Endothelial cell of umbilical vein (primary cell): ENCODE measurements at regions not wholly inside any gene's neighbourhood (a gene's known extent, or its start where the extent isn't known, plus 50 kb on each side); places are given as distances from the start of the nearest gene placed in this dataset.

Source experiments
- BruUV-seq: library from RNA; stranded (reverse); fragments of 400-500 nt; replicated peaks from 2 replicates; lab custom pipeline; 2021; lab: Mats Ljungman, UMichigan
- CTCF ChIA-PET: fragments of 300-600, 350-600 bp; sonication (Branson Sonifier 250); formaldehyde crosslinking; loops from one replicate; lab custom pipeline; 2021; ENCODE audit warnings: antibody characterized with exemption, inconsistent platforms; lab: Charles Lee
- POLR2A ChIA-PET: fragments of 300-600, 350-600 bp; sonication (Branson Sonifier 250); formaldehyde crosslinking; loops from one replicate; lab custom pipeline; 2021; ENCODE audit warnings: antibody characterized with exemption, inconsistent platforms; lab: Charles Lee
- DNase-seq: peaks from one replicate; pipeline ENCODE4 v3.0.0-alpha.2; 2011; ENCODE audit warnings: low read depth, low spot score
- FAIRE-seq: peaks from 2 replicates; lab custom pipeline; 2011; peaks lifted over from hg19 to GRCh38; lab: Jason Lieb, UNC
- H2AFZ ChIP-seq: 2 replicates; pipeline ENCODE4 v1.6.0; 2012; ENCODE audit warnings: low read depth, low read length, control low read depth, inconsistent platforms
- H3K27ac ChIP-seq: 2 replicates; pipeline ENCODE4 v1.5.1; 2011; ENCODE audit warnings: low read depth, mild to moderate bottlenecking, control low read depth, low read length, moderate library complexity; ENCODE audit not compliant: insufficient read depth
- H3K27me3 ChIP-seq, 2 experiments: 2 replicates each; pipeline versions ENCODE4 v1.6.0 to v1.6.1; 2011; ENCODE audit warnings: low read length in 2 of 2, mixed read lengths in 1 of 2; ENCODE audit not compliant: control insufficient read depth in 2 of 2, insufficient read depth in 2 of 2
- H3K36me3 ChIP-seq, 2 experiments: 2 replicates in 1 of 2; 3 replicates in 1 of 2; pipeline ENCODE4 v1.5.1; 2011; ENCODE audit warnings: low read length in 2 of 2, mild to moderate bottlenecking in 1 of 2, moderate library complexity in 1 of 2; ENCODE audit not compliant: control insufficient read depth in 2 of 2, insufficient read depth in 2 of 2; ENCODE audit errors: extremely low read depth in 1 of 2
- H3K4me1 ChIP-seq: 3 replicates; pipeline ENCODE4 v1.5.1; 2011; ENCODE audit warnings: mild to moderate bottlenecking, low read length; ENCODE audit not compliant: control insufficient read depth, insufficient read depth; ENCODE audit errors: extremely low read depth
- H3K4me2 ChIP-seq: 2 replicates; pipeline ENCODE4 v1.6.1; 2011; ENCODE audit warnings: low read length, control low read depth, mixed read lengths; ENCODE audit not compliant: insufficient read depth
- H3K4me3 ChIP-seq, 3 experiments: fragments of 200-600 bp in 1 of 3; sonication (generic), shearing (Covaris generic) in 1 of 3; replicated peaks in 1 of 3; 2 replicates each; pipeline ENCODE4 v1.5.1; 2011 to 2016; ENCODE audit warnings: control low read depth in 3 of 3, low read length in 3 of 3, mild to moderate bottlenecking in 2 of 3, inconsistent platforms in 1 of 3, low read depth in 1 of 3, moderate library complexity in 1 of 3; ENCODE audit not compliant: insufficient read depth in 1 of 3
- H3K79me2 ChIP-seq: 2 replicates; pipeline ENCODE4 v1.6.0; 2012; ENCODE audit warnings: low read length, inconsistent platforms; ENCODE audit not compliant: control insufficient read depth, insufficient read depth
- H3K9ac ChIP-seq: replicated peaks from 2 replicates; pipeline ENCODE3; 2011; ENCODE audit warnings: low read length, control low read depth; ENCODE audit not compliant: insufficient read depth; ENCODE audit errors: extremely low read depth
- H3K9me1 ChIP-seq: replicated peaks from 3 replicates; pipeline ENCODE4 v1.6.0; 2011; ENCODE audit warnings: mild to moderate bottlenecking, low read length; ENCODE audit not compliant: control insufficient read depth, insufficient read depth; ENCODE audit errors: extremely low read depth
- H3K9me3 ChIP-seq: replicated peaks from 2 replicates; pipeline ENCODE4 v1.5.1; 2012; ENCODE audit warnings: low read length, inconsistent platforms; ENCODE audit not compliant: control insufficient read depth, insufficient read depth
- H4K20me1 ChIP-seq: replicated peaks from 2 replicates; pipeline ENCODE3; 2011; ENCODE audit warnings: mild to moderate bottlenecking, low read length; ENCODE audit not compliant: control insufficient read depth, insufficient read depth; ENCODE audit errors: extremely low read depth
- CTCF ChIP-seq, 2 donors: IDR thresholded peaks; 1 replicate in 1 of 2; 2 replicates in 1 of 2; pipeline ENCODE4 v1.5.1; 2011; ENCODE audit warnings: low read length in 2 of 2, mild to moderate bottlenecking in 2 of 2, moderate library complexity in 2 of 2, control low read depth in 1 of 2, inconsistent platforms in 1 of 2, low read depth in 1 of 2; ENCODE audit not compliant: insufficient read depth in 1 of 2; ENCODE audit errors: extremely low read depth in 1 of 2
- EZH2 ChIP-seq: IDR thresholded peaks from 2 replicates; pipeline ENCODE4 v1.6.1; 2012; ENCODE audit warnings: borderline replicate concordance, low read depth, mild to moderate bottlenecking, moderate library complexity, low read length, inconsistent platforms; ENCODE audit not compliant: severe bottlenecking
- FOS ChIP-seq: IDR thresholded peaks from 2 replicates; pipeline ENCODE4 v1.6.1; 2011; ENCODE audit warnings: mild to moderate bottlenecking, low read length, moderate library complexity, borderline replicate concordance; ENCODE audit not compliant: insufficient read depth
- GATA2 ChIP-seq: IDR thresholded peaks from 2 replicates; pipeline ENCODE4 v1.7.0; 2011; ENCODE audit warnings: low read depth, mild to moderate bottlenecking, moderate library complexity, mixed read lengths, low read length; ENCODE audit not compliant: insufficient read length, insufficient read depth
- JUN ChIP-seq: IDR thresholded peaks from 2 replicates; pipeline ENCODE4 v1.6.1; 2011; ENCODE audit warnings: borderline replicate concordance, low read depth; ENCODE audit not compliant: insufficient read length, insufficient read depth
- MAX ChIP-seq: IDR thresholded peaks from 2 replicates; pipeline ENCODE4 v1.6.1; 2011; ENCODE audit not compliant: insufficient read depth, insufficient read length
- MYC ChIP-seq: IDR thresholded peaks from one replicate; pipeline ENCODE4 v1.6.1; 2011; ENCODE audit warnings: mild to moderate bottlenecking, low read depth, low read length
- POLR2A ChIP-seq: IDR thresholded peaks from 2 replicates; pipeline ENCODE4 v1.6.1; 2012; ENCODE audit warnings: low read depth, mild to moderate bottlenecking, control low read depth, low read length
- POLR2AphosphoS5 ChIP-seq: IDR thresholded peaks from 2 replicates; pipeline ENCODE4 v1.6.1; 2012; ENCODE audit warnings: low read depth, mild to moderate bottlenecking, control low read depth, low read length, moderate library complexity; ENCODE audit not compliant: insufficient read depth
- dilution Hi-C: fragments of 300-500 bp; cut with MboI; formaldehyde crosslinking; loops from one replicate; pipeline ENCODE4 v1.15.0; 2019; ENCODE audit warnings: low sequenced_read_pairs; ENCODE audit not compliant: extremely low pct_ligation_motif_present
- intact Hi-C: fragments of 100-400 bp; cut with micrococcal nuclease; formaldehyde crosslinking; loops from one replicate; pipeline ENCODE4 v1.10.0; 2022

GRCh38 chr3:191682961-191683360, 222.0 kb downstream of the PYDC2 start:
- no peak for TF ChIP-seq JUN
- TF ChIP-seq MYC, result no peak
- no peak for TF ChIP-seq POLR2A
- TF ChIP-seq GATA2, result no peak
- no peak for TF ChIP-seq FOS
- no peak for TF ChIP-seq POLR2AphosphoS5

GRCh38 chr3:191686626-191687025, 225.7 kb downstream of the PYDC2 start:
- Histone ChIP-seq H3K4me3 (no peak overlapping the region), H3K9me3 (no peaks in the 10 kb centered on the region), H3K79me2 (no peaks in the 10 kb centered on the region), H3K4me2 (no peak overlapping the region), H3K9ac (no peak overlapping the region), H3K9me1 (no peaks in the 10 kb centered on the region), H4K20me1 (no peaks in the 10 kb centered on the region), H2AFZ (no peak overlapping the region), H3K27ac (no peak overlapping the region), H3K36me3 (no peaks in the 10 kb centered on the region), H3K4me1 (no peaks in the 10 kb centered on the region), H3K27me3 (no peaks in the 10 kb centered on the region)
- DNase-seq (no peak), FAIRE-seq (no peak)
- ChIA-PET CTCF (no interaction called here), POLR2A (no interaction called here)
- intact Hi-C loops, result no loop called here
- dilution Hi-C loops, result no loop called here
- BruUV-seq, result no TSS peak
- TF ChIP-seq FOS (no peak), MAX (no peak), JUN (no peak), EZH2 (no peak), CTCF (IDR thresholded peaks at IDR 0.05; ENCODE audit: extremely low read depth in 1 of 2, insufficient read depth in 1 of 2, low read depth in 1 of 2, low read length in 2 of 2) (no peak), GATA2 (no peak), POLR2AphosphoS5 (no peak), POLR2A (no peak), MYC (no peak)

More at GRCh38 chr3:191682961-191683360, 222.0 kb downstream of the PYDC2 start:
- dilution Hi-C loops (no loop called here), intact Hi-C loops (no loop called here)
- no peaks in the 10 kb centered on the region for H3K36me3 ChIP-seq
- no peak for DNase-seq
- H3K27me3 ChIP-seq, result no peaks in the 10 kb centered on the region
- no peak for FAIRE-seq
- ChIA-PET CTCF (no interaction called here), POLR2A (no interaction called here)
- no peak overlapping the region for H2AFZ ChIP-seq
- no peak overlapping the region for H3K4me3 ChIP-seq
- H4K20me1 ChIP-seq, result no peaks in the 10 kb centered on the region
- BruUV-seq, result no TSS peak
- no peaks in the 10 kb centered on the region for H3K9me3 ChIP-seq
- no peak overlapping the region for H3K4me2 ChIP-seq
- H3K4me1 ChIP-seq, result no peaks in the 10 kb centered on the region
- H3K79me2 ChIP-seq, result no peaks in the 10 kb centered on the region
- no peaks in the 10 kb centered on the region for H3K9me1 ChIP-seq
- no peak overlapping the region for H3K9ac ChIP-seq
- H3K27ac ChIP-seq, result no peak overlapping the region
